ENCODE measurements at regions not wholly inside any gene's neighbourhood (a gene's known extent, or its start where the extent isn't known, plus 50 kb on each side); places are given as distances from the start of the nearest gene placed in this dataset.

- DNase-seq = no peak
These were observed 898.8 kb downstream of the EPHA4 start for GRCh38 chr2:220673151-220673874.

DNA sequence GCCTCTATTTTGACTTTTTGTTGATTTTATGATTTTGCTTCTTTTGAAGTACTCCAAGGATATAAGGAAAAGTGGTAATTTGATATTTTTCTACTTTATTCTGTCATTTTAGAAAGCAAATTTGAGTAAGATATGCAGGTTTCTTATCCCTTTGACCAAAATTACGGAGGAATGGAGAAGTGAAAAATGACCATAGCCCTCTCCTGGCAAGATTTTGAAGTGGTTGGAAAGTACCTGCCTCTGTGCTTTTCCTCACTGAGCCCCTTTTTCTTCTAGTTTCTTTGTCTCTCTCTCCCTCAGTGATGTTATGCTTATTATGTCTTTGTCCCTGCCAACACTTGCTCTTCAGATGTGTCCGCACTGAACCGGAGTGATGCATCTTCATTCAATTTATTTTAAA is 898.1 kb downstream of the EPHA4 start:
- no peak for DNase-seq

- no peak for DNase-seq
These were observed 895.4 kb downstream of the EPHA4 start for GRCh38 chr2:220676695-220677094.

GRCh38 chr2:220678943-220679342 is 893.2 kb downstream of the EPHA4 start:
- DNase-seq = no peak

DNA sequence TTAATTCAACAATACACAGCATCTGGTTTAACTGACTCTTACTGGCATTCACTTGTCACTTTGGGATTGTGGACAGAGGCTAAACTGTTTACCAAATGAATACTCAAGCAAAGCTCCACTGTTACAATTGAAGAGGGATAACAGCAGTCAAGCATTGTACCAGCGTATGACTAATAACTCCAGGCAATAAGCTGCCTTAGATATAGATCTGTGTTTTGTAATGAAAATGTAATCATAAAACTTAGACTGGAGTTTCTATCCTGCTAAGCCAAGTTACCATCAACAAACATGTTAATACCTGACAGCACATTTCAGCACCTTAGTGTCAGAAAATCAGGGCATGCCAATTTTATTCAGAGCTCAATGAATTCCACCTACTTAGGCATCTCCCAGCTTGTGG is 889.5 kb downstream of the EPHA4 start:
- no peak for DNase-seq

GRCh38 chr2:220684099-220684498 is 888.0 kb downstream of the EPHA4 start:
- DNase-seq = no peak

DNA sequence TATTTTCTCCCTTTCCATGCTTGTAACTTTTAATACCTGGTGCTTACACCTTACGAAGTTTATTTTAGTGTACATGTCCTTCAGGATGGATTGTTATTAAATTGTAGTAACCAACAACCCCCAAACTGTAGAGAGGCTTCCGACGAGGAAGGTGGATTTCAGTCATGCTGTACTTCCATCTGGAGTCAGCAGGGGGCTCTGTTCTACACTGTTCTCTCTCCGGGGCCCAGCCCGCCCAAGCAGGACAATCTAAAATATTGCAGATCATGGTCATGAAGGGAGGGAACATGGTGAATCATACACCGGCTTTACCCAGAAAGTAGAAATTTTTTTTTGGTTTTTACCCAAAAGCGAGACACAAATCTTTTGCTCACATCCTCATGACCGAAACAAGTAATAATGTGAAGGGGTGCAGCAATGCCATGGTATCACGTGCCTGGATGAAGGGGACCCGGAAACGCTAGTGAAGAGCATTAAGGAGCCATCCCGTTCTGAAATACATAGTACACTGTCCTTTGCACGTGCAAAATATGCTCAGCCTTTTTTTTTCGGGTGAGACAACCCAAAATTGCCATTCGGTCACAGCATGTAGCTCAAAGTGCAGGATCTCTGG is 884.8 kb downstream of the EPHA4 start:
- no peak for DNase-seq

- no peak for DNase-seq
These were observed 876.5 kb downstream of the EPHA4 start for GRCh38 chr2:220695397-220696279.

- DNase-seq = no peak
These were observed 875.8 kb downstream of the EPHA4 start for GRCh38 chr2:220696280-220696669.

- DNase-seq = no peak
These were observed 875.1 kb downstream of the EPHA4 start for GRCh38 chr2:220697011-220697410.

- no peak for DNase-seq
These were observed 871.0 kb downstream of the EPHA4 start for GRCh38 chr2:220701115-220701514.

DNA sequence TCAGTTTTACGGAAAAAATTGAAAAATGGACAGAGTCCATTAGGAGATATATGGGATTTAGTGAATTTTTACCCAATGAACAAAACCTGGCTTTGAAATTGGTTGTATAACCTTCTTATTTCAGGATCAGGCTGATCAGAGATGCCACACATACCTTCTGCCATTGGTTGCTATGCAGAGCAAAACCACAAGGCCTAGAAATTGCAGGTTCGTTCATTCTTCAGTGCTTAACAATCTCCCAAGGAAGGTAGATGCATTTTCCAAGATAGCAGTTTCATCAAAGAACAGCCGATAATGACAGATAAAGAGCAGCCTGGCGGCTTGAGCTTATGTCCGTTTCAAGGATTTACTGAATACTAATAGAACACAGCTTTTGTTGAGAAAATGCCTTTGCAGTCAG is 868.8 kb downstream of the EPHA4 start:
- no peak for DNase-seq

DNA sequence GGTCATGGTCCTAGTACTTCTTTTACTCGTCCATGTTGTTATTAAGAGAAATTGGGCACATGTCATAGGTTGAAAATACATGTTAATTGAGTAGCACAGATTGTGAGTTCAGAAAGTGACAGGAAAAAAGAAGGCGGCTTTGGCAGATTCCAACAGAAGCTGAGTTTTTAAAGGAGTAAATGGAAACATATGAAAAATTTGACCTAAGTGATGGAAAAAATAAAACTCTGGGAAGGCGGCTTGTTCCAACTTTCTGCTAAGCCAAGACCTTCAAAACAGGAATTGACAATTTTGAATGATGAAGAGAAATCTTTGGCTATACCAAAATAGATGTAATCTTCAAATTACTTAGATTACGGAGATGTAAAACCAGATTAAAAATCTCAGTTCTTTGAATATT is 868.0 kb downstream of the EPHA4 start:
- no peak for DNase-seq

- DNase-seq = no peak
These were observed 867.3 kb downstream of the EPHA4 start for GRCh38 chr2:220704810-220705209.

- DNase-seq = no peak
These were observed 866.4 kb downstream of the EPHA4 start for GRCh38 chr2:220705678-220706077.

GRCh38 chr2:220707261-220707660 is 864.8 kb downstream of the EPHA4 start:
- DNase-seq = no peak

GRCh38 chr2:220708366-220708765 is 863.7 kb downstream of the EPHA4 start:
- DNase-seq = no peak

GRCh38 chr2:220717283-220717682 is 854.8 kb downstream of the EPHA4 start:
- no peak for DNase-seq

GRCh38 chr2:220736778-220737177 is 835.3 kb downstream of the EPHA4 start:
- DNase-seq = no peak

GRCh38 chr2:220743203-220743602 is 828.9 kb downstream of the EPHA4 start:
- no peak for DNase-seq

- DNase-seq = no peak
These were observed 827.2 kb downstream of the EPHA4 start for GRCh38 chr2:220744861-220745260.

DNA sequence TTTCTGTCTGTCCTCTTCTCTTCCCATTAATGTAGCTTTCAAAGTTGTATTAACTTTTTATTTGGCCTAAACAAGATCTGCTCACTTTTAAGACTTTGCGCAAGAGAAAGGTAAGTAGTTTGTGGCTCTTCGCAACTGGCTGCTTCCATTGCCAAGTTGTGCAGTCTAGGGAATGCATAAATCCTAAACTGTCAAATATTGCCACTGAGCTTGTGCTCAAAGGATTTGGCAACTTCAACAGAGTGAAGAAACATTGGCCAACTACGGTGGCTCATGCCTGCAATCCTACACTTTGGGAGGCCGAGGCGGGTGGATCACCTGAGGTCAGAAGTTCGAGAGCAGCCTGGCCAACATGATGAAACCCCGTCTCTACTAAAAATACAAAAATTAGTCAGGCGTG is 826.4 kb downstream of the EPHA4 start:
- no peak for DNase-seq

DNA sequence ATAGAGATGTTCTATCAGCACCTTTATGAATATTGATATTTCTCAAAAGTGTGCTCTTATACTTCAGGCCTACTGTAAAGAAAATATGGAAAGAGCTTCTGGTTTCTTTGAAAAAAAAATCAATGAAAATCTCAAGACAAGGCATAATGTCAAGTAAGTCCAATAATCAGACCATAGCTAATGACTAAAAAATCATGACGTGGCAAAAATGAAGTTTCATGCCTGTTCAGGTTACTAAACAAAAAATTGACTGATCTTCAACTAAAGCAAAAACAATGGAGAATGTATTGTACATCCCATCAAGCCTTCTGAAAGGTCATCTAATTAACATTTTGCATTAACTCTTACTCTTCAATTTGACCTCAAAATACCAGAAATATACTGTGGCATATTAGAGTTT is 824.4 kb downstream of the EPHA4 start:
- DNase-seq = no peak

Measured in GOT3 (cell line).